Breast epithelium (tissue), 3 donors: ENCODE measurements at regions not wholly inside any gene's neighbourhood (a gene's known extent, or its start where the extent isn't known, plus 50 kb on each side); places are given as distances from the start of the nearest gene placed in this dataset.

ENCODE experiments used
- CTCF ChIP-seq, 3 donors: fragments of 450-650 bp; IDR thresholded peaks; one replicate each; pipeline ENCODE4 v1.5.1; 2016 to 2017; ENCODE audit warnings: antibody characterized with exemption in 3 of 3, mild to moderate bottlenecking in 3 of 3, moderate library complexity in 3 of 3
- POLR2A ChIP-seq: fragments of 450-650 bp; IDR thresholded peaks from one replicate; pipeline ENCODE4 v1.6.1; 2016; ENCODE audit warnings: antibody characterized with exemption, mild to moderate bottlenecking, moderate library complexity
- POLR2AphosphoS5 ChIP-seq, 3 donors: sonication (generic); formaldehyde crosslinking; IDR thresholded peaks; one replicate each; pipeline ENCODE4 v1.6.1; 2017; ENCODE audit warnings: antibody characterized with exemption in 3 of 3

- TF ChIP-seq POLR2A (no peak), CTCF (IDR thresholded peaks at IDR 0.05) (no peak), POLR2AphosphoS5 (IDR thresholded peaks at IDR 0.05) (no peak)
These were observed 163.7 kb downstream of the TMEM114 start for GRCh38 chr16:8426569-8426968.
